GM19452 (cell line): ENCODE measurements at regions not wholly inside any gene's neighbourhood (a gene's known extent, or its start where the extent isn't known, plus 50 kb on each side); places are given as distances from the start of the nearest gene placed in this dataset.
"Not testable (repeated sequence)": the region's sequence is repeated elsewhere in the genome, so short reads cannot be mapped to it uniquely, and the experiment has no call there.

Experiments
- ATAC-seq: cut with Tn5 transposase; IDR thresholded peaks from one replicate; pipeline ENCODE4 v1.9.1; 2021; ENCODE audit not compliant: unreplicated experiment

DNA sequence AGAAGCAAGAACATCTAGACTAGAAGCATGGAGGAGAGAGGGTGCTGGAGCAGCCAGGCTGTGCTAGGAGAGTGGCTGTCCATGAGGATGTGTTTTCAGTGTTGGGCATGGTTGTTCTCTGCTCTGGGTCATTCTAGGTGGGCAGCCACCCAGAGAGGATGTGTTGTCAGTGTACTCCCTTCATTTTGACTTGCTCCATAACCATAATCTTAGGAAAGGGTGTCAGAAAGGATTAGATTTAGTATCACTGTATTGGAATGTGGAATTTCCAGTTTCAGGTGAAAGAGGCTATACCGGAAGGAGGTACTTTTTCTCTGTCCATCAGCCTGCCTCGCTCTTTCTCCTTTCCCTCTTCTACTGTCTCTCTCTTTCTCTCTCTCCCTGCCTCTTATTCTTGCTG lies 474.5 kb upstream of the PODXL start:
- ATAC-seq = no peak

DNA sequence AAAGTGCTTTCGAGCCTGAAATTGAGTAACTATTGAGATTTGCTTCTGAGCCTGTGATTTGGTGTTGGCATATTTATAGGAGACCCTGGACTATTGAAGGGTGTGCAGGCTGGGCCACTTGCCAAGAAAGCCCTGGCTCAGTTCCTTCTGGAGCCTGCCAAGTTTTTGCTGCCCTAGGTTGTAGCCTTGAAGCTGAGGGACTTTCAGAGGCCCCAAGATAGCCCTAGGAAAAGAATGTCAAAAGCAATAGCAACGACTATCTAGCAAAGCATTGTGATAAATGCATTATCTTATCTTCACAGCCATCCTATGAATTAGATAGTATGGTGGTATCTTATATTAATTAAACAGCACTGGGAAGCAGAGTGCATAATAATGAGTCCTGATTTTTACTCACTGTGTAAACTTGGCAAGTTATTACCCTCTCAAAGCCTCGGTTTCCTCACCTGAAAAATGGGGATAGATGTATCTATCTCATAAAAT lies 473.7 kb upstream of the PODXL start:
- no peak for ATAC-seq

- ATAC-seq = no peak
Measured at GRCh38 chr7:132029369-132030085, 473.1 kb upstream of the PODXL start.

DNA sequence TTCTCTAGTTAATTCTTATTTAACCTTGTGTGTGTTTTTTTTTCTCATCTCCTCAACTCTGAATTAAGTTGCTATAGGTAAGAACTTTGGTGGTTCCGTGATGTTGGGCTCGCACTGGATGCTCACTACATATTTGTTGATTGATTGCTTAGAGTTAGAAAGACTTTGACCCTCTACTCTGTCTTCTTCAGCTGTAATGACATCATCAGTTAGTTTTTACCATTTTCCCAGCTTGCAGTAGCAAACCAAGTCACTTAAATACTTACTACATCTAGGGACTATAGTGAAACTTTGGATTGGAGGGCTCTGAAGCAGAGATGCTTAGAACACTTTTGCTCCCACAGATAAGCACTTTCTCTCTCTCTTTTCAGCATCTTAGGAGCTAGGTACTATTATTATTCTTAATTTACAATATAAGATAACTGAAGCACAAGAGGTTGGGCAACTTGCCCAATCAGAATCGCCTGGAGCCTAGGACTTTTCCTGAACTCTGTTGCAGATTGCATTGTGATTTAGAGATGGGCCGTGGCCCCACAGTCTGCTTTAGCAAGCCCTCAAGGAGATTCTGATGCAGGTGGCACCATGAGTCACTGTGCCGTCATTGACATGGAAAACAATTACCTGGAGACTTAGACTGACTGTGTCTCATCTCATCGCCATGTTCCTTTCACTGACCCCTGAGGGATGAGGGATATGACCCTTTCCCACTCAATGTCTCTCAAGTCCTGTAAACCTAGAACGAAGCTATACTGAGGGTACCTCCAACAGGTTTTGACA lies 471.9 kb upstream of the PODXL start:
- no peak for ATAC-seq

GRCh38 chr7:132024290-132024689 lies 467.9 kb upstream of the PODXL start:
- ATAC-seq = no peak

- no peak for ATAC-seq
Measured at GRCh38 chr7:132023466-132023865, 467.0 kb upstream of the PODXL start.

- ATAC-seq = no peak
Measured at GRCh38 chr7:132022188-132022587, 465.8 kb upstream of the PODXL start.

GRCh38 chr7:132019703-132020102 lies 463.3 kb upstream of the PODXL start:
- no peak for ATAC-seq

DNA sequence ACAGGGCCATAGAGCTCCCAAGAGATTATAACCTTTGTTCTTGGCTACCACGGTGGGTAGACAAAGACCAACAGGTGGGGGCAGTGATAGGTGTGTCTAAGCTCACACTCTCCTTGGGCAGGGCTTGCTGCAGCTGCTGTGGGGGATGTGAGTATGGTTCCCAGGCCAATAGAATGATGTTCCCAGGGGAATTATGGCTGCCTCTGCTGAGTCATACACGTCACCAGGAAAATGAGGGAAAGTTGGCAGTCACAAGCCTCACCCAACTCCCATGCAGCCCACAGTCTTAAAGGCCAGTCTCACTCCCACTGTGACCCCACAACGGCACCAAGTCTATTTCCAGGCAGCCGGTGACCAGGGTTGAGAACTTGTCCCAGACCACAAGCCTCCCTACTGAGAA lies 453.4 kb upstream of the PODXL start:
- ATAC-seq = no peak

- no peak for ATAC-seq
Measured at GRCh38 chr7:132004529-132004928, 448.1 kb upstream of the PODXL start.

GRCh38 chr7:132002343-132002968 lies 446.0 kb upstream of the PODXL start:
- no peak for ATAC-seq

DNA sequence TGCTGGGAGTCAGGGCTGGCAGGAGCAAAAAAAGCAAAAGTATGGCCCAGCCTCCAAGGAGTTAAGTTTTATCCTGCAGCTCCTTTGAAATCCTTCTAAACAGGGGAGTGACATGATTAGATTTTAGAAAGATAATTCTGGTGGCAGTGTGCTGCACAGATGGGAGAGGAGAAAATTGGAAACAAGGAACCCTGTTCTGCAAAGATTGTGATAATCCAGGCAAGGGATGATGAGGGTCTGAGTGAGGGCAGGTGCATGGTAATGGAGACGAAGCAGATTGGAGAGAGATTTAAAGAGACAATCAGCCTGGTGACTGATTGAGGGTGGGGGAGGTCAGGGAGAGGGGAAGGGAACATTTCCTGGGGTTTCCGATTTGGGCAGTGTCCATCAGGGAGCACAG lies 444.7 kb upstream of the PODXL start:
- no peak for ATAC-seq

GRCh38 chr7:131999193-131999592 lies 442.8 kb upstream of the PODXL start:
- no peak for ATAC-seq

GRCh38 chr7:131995324-131995723 lies 438.9 kb upstream of the PODXL start:
- ATAC-seq = no peak

- not testable (repeated sequence) for ATAC-seq
Measured at GRCh38 chr7:131981069-131981468, 424.6 kb upstream of the PODXL start.

- not testable (repeated sequence) for ATAC-seq
Measured at GRCh38 chr7:131978118-131978517, 421.7 kb upstream of the PODXL start.

- ATAC-seq = no peak
Measured at GRCh38 chr7:131976411-131976810, 420.0 kb upstream of the PODXL start.

- ATAC-seq = no peak
Measured at GRCh38 chr7:131974671-131975070, 418.2 kb upstream of the PODXL start.

DNA sequence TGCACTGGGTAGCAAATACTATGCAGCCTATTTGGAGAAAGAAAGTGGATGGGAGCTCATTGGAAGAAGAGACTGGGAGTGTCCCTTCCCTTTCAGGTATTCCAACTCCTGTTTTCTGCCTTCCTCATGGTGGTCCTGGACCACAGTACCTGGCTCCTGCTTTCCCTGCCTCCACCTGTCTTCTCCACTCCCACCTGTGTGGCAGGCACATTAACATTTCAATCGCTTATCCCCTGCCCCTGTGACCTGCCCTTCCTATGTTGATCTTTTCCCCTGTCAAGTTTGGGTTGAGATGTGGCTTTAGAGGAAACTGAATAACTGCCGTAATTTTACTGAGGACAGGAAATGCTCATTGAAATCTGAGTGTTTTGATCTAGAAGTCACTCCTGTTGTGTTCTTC lies 415.8 kb upstream of the PODXL start:
- no peak for ATAC-seq

GRCh38 chr7:131970602-131971001 lies 414.2 kb upstream of the PODXL start:
- ATAC-seq = no peak

DNA sequence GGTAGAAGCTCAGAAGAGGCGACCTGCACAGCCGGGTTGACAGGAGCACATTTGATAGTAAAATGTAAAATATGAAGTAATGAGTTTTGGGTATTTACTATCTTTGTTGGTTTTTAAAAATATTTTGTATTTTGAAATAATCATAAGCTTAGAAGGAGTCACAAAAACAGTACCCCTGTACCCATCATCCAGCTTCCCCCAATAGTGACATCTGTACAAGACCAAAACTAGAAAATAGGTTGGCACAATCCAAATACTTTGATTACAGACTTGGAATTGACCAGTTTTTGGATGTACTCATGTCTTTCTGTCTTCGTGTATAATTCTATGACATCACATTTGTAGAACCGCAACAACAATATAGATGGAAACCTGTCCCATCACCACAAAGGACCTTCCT lies 413.1 kb upstream of the PODXL start:
- ATAC-seq = no peak

DNA sequence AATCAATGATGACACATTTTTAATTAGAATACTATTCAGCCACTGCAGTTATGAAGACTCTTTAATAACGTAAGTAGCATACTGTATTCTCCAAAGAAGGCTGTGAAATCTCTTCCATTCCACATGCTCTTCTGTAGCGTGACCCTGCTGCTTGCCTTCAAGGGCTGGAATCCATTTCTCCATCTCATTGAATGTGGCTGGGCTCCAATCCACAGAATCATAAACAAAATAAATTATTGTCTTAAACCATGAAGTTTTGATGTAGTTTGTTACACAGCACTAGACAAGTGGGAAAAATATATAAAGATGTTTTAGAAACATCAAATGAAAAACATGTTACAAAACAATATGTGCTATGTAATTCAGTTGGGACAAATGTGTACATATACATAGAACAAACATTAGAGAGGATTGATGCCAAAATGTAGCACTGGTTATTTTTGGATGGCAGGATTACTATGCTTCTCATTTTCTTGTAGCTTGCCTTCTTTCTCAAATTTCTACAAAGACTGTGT lies 410.8 kb upstream of the PODXL start:
- no peak for ATAC-seq
